ENCODE measurements at regions not wholly inside any gene's neighbourhood (a gene's known extent, or its start where the extent isn't known, plus 50 kb on each side); places are given as distances from the start of the nearest gene placed in this dataset.

DNA sequence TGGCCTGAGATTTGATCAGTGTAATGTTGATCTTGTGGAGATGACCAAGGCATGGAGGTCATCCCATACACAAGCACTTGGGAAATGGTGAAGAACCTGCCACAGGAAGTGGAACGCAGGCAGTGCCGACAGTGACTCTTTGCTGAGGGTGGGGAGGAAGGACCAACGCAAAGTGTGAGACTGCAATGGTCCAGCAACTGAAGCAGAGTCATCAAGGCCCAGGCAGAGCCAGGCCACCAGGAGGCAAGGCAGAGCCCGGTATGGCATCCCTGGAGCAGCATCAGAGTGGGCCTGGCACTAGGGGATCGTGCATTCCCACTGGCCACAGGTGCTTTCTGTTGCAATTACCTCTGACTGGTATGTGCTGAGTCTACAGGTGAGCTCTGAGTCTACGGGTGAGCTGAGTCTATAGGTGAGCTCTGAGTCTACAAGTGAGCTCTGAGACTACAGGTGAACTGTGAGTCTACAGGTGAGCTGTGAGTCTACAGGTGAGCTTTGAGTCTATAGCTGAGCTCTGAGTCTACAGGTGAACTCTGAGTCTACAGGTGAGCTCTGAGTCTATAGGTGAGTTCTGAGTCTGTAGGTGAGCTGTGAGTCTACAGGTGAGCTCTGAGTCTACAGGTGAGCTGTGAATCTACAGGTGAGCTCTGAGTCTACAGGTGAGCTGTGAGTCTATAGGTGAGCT is 132.9 kb downstream of the KLF6 start:
- DNase-seq (no peak), ATAC-seq (no peak)
- no peaks in the 10 kb centered on the region for H3K9me3 ChIP-seq (ENCODE audit: low read length)
- H4K20me1 ChIP-seq (ENCODE audit: low read length), result no peaks in the 10 kb centered on the region
- no peak overlapping the region for H2AFZ ChIP-seq (ENCODE audit: low read length)
- H3F3A ChIP-seq (ENCODE audit: low read length, unreplicated experiment), result no peaks in the 10 kb centered on the region
- no TSS peak for BruUV-seq (replicated peaks)
- no peaks in the 10 kb centered on the region for H3K4me1 ChIP-seq (ENCODE audit: insufficient read depth, low read length)
- intact Hi-C loops (cut with micrococcal nuclease), result no loop called here
- POLR2A ChIA-PET (ENCODE audit: unreplicated experiment), result no interaction called here
- TF ChIP-seq EZH2phosphoT487 (IDR thresholded peaks at IDR 0.05; ENCODE audit: borderline replicate concordance, low read length) (no peak), EZH2 (IDR thresholded peaks at IDR 0.05; ENCODE audit: low read length, unreplicated experiment) (no peak)
- TF ChIP-seq, protein P1, sequence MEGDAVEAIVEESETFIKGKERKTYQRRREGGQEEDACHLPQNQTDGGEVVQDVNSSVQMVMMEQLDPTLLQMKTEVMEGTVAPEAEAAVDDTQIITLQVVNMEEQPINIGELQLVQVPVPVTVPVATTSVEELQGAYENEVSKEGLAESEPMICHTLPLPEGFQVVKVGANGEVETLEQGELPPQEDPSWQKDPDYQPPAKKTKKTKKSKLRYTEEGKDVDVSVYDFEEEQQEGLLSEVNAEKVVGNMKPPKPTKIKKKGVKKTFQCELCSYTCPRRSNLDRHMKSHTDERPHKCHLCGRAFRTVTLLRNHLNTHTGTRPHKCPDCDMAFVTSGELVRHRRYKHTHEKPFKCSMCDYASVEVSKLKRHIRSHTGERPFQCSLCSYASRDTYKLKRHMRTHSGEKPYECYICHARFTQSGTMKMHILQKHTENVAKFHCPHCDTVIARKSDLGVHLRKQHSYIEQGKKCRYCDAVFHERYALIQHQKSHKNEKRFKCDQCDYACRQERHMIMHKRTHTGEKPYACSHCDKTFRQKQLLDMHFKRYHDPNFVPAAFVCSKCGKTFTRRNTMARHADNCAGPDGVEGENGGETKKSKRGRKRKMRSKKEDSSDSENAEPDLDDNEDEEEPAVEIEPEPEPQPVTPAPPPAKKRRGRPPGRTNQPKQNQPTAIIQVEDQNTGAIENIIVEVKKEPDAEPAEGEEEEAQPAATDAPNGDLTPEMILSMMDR (conservative IDR thresholded peaks at IDR 0.05; ENCODE audit: low read depth, low read length), result no peak
- H3K4me2 ChIP-seq (ENCODE audit: low read length), result no peak overlapping the region
- H3K27ac ChIP-seq (ENCODE audit: low read length), result no peak overlapping the region
- CTCF ChIA-PET, result no interaction called here
- H3K79me2 ChIP-seq (ENCODE audit: low read length), result no peaks in the 10 kb centered on the region
- H3K4me3 ChIP-seq (ENCODE audit: low read length), result no peak overlapping the region
- no peaks in the 10 kb centered on the region for H3K27me3 ChIP-seq (ENCODE audit: low read length)
- no peak overlapping the region for H3K9ac ChIP-seq (ENCODE audit: low read length)
- no peaks in the 10 kb centered on the region for H3K9me2 ChIP-seq (replicated peaks; ENCODE audit: low read length)
- H3K36me3 ChIP-seq (ENCODE audit: low read depth, low read length), result no peaks in the 10 kb centered on the region

DNA sequence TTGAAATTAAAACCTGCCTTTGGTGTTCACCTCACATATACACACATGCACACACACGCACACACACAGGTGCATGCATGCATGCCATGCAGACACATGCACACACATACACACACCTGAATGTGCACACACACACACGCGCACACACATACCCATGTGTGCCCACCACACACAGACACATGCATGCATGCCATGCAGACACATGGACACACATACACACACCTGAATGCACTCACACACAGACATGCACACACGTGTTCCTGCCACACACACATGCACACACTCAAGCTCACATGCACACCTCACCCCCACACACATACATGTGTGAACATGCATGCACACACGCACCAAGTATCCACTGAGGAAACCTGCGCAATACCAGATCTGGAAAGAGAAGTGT is 136.4 kb downstream of the KLF6 start:
- no peak for TF ChIP-seq EZH2phosphoT487 (IDR thresholded peaks at IDR 0.05; ENCODE audit: borderline replicate concordance, low read length)
- TF ChIP-seq, protein P1 (conservative IDR thresholded peaks at IDR 0.05; ENCODE audit: low read depth, low read length), result no peak
- no peak overlapping the region for H2AFZ ChIP-seq (ENCODE audit: low read length)
- H3K27ac ChIP-seq (ENCODE audit: low read length), result no peak overlapping the region
- H3K9ac ChIP-seq (ENCODE audit: low read length), result no peak overlapping the region
- BruUV-seq (replicated peaks), result no TSS peak
- no peaks in the 10 kb centered on the region for H3K27me3 ChIP-seq (ENCODE audit: low read length)
- intact Hi-C loops (cut with micrococcal nuclease), result no loop called here
- H3K4me1 ChIP-seq (ENCODE audit: insufficient read depth, low read length), result no peaks in the 10 kb centered on the region
- CTCF ChIA-PET, result no interaction called here
- ATAC-seq (no peak), DNase-seq (no peak)
- no peaks in the 10 kb centered on the region for H4K20me1 ChIP-seq (ENCODE audit: low read length)
- no peaks in the 10 kb centered on the region for H3K79me2 ChIP-seq (ENCODE audit: low read length)
- H3K9me3 ChIP-seq (ENCODE audit: low read length), result no peaks in the 10 kb centered on the region
- H3K4me2 ChIP-seq (ENCODE audit: low read length), result no peak overlapping the region
- no peaks in the 10 kb centered on the region for H3K36me3 ChIP-seq (ENCODE audit: low read depth, low read length)
- H3K9me2 ChIP-seq (replicated peaks; ENCODE audit: low read length), result no peaks in the 10 kb centered on the region
- POLR2A ChIA-PET (ENCODE audit: unreplicated experiment), result no interaction called here
- no peaks in the 10 kb centered on the region for H3F3A ChIP-seq (ENCODE audit: low read length, unreplicated experiment)
- no peak overlapping the region for H3K4me3 ChIP-seq (ENCODE audit: low read length)

GRCh38 chr10:3648170-3648569 is 136.8 kb downstream of the KLF6 start:
- DNase-seq, result no peak

More at GRCh38 chr10:3648170-3648569, 136.8 kb downstream of the KLF6 start:
- Histone ChIP-seq H3K4me1 (ENCODE audit: insufficient read depth, low read length) (no peaks in the 10 kb centered on the region), H2AFZ (ENCODE audit: low read length) (no peak overlapping the region), H3K4me2 (ENCODE audit: low read length) (no peak overlapping the region), H3K27ac (ENCODE audit: low read length) (no peak overlapping the region), H3K27me3 (ENCODE audit: low read length) (no peaks in the 10 kb centered on the region), H3F3A (ENCODE audit: low read length, unreplicated experiment) (no peaks in the 10 kb centered on the region), H3K9ac (ENCODE audit: low read length) (no peak overlapping the region), H4K20me1 (ENCODE audit: low read length) (no peaks in the 10 kb centered on the region), H3K79me2 (ENCODE audit: low read length) (no peaks in the 10 kb centered on the region), H3K9me2 (replicated peaks; ENCODE audit: low read length) (no peaks in the 10 kb centered on the region), H3K4me3 (ENCODE audit: low read length) (no peak overlapping the region), H3K36me3 (ENCODE audit: low read depth, low read length) (no peaks in the 10 kb centered on the region), H3K9me3 (ENCODE audit: low read length) (no peaks in the 10 kb centered on the region)
- intact Hi-C loops (cut with micrococcal nuclease), result no loop called here
- no peak for TF ChIP-seq EZH2 (IDR thresholded peaks at IDR 0.05; ENCODE audit: low read length, unreplicated experiment)
- TF ChIP-seq, protein P1 (conservative IDR thresholded peaks at IDR 0.05; ENCODE audit: low read depth, low read length), result no peak
- no peak for TF ChIP-seq EZH2phosphoT487 (IDR thresholded peaks at IDR 0.05; ENCODE audit: borderline replicate concordance, low read length)
- CTCF ChIA-PET, result no interaction called here
- POLR2A ChIA-PET (ENCODE audit: unreplicated experiment), result no interaction called here
- no peak for ATAC-seq
- no TSS peak for BruUV-seq (replicated peaks)

Measured in PC-3 (cell line).